Vagina (tissue), 2 donors: ENCODE measurements at regions not wholly inside any gene's neighbourhood (a gene's known extent, or its start where the extent isn't known, plus 50 kb on each side); places are given as distances from the start of the nearest gene placed in this dataset.

ENCODE experiments used
- DNase-seq, 2 donors: peaks; one replicate each; pipeline ENCODE4 v3.0.0-alpha.2; 2017; ENCODE audit errors: extremely low spot score in 2 of 2
- H3K27ac ChIP-seq: fragments of 200-600 bp; sonication (generic); one replicate; pipeline ENCODE4 v1.5.1; 2019
- H3K27me3 ChIP-seq: fragments of 200-600 bp; sonication (generic); one replicate; pipeline ENCODE4 v1.5.1; 2019
- H3K36me3 ChIP-seq, 2 donors: fragments of 200-600 bp; sonication (generic); one replicate each; pipeline ENCODE4 v1.5.1; 2017 to 2019
- H3K4me1 ChIP-seq: fragments of 200-600 bp; sonication (generic); one replicate; pipeline ENCODE4 v1.5.1; 2019
- H3K4me3 ChIP-seq, 2 donors: fragments of 200-600 bp; sonication (generic); 1 replicate in 1 of 2; 2 replicates in 1 of 2; pipeline ENCODE4 v1.5.1; 2016 to 2019
- H3K9me3 ChIP-seq: fragments of 200-600 bp; sonication (generic); one replicate; pipeline ENCODE4 v1.5.1; 2019
- CTCF ChIP-seq, 3 experiments: fragments of 450-650 bp in 2 of 3; fragments of 200-600 bp in 1 of 3; sonication (generic) in 1 of 3; IDR thresholded peaks; one replicate each; pipeline ENCODE4 v1.5.1; 2017 to 2019; ENCODE audit warnings: antibody characterized with exemption in 3 of 3, mild to moderate bottlenecking in 2 of 3, moderate library complexity in 2 of 3
- POLR2A ChIP-seq, 2 donors: fragments of 450-650 bp; IDR thresholded peaks; one replicate each; pipeline ENCODE4 v1.6.1; 2017; ENCODE audit warnings: antibody characterized with exemption in 2 of 2, mild to moderate bottlenecking in 2 of 2, moderate library complexity in 2 of 2
- POLR2AphosphoS5 ChIP-seq, 2 donors: sonication (generic); formaldehyde crosslinking; IDR thresholded peaks; one replicate each; pipeline ENCODE4 v1.9.0; 2017; ENCODE audit warnings: antibody characterized with exemption in 2 of 2, mild to moderate bottlenecking in 2 of 2, low read depth in 1 of 2; ENCODE audit not compliant: insufficient read depth in 1 of 2
- intact Hi-C: fragments of 100-400 bp; cut with DNase I; formaldehyde crosslinking; loops from one replicate; pipeline ENCODE4 v1.15.1; 2023

DNA sequence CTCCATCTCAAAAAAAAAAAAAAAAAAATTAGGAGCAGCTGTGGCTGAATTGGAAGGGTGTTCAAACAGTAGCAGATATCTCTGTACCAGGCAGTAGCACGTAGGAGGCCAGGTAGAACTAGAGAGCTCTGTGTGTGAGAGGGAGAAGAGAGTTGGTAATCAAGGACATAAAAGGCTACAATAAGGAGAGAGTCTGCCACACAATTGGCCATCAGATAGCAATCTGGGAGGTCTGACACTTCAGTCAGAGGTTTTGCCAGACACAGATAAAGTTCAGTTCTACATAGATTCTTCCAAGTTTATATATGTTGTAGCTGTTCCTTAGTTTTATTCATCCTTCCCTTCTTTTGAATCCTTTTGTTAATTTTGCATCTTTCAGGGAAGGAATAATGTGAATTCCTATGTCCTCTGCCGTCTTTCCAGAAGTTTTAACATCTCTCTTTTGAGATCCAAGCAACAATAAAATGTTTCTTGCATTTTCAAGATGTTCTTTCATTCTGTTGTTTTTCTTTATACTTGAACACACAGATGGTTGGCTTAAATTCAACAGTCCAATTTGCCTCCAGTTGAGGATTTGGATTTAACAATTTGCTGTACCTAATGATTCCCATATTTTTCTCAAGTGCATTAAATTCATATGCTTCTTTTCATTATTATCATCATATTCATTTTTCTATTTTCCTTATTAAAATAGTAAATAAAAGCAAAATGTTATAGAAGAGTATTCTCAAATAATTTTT, 600.3 kb upstream of the GCFC2 start:
- intact Hi-C loops: no loop called here
- no peaks in the 10 kb centered on the region for H3K4me1 ChIP-seq
- H3K27ac ChIP-seq: no peak overlapping the region
- H3K27me3 ChIP-seq: no peaks in the 10 kb centered on the region
- DNase-seq: no peak
- no peak for TF ChIP-seq CTCF (IDR thresholded peaks at IDR 0.05)
- TF ChIP-seq POLR2A (IDR thresholded peaks at IDR 0.05): no peak
- TF ChIP-seq POLR2AphosphoS5 (IDR thresholded peaks at IDR 0.05; ENCODE audit: insufficient read depth in 1 of 2, low read depth in 1 of 2): no peak
- H3K36me3 ChIP-seq: no peaks in the 10 kb centered on the region
- no peak overlapping the region for H3K4me3 ChIP-seq
- H3K9me3 ChIP-seq: no peaks in the 10 kb centered on the region

- no peak for DNase-seq
- no peak for TF ChIP-seq POLR2AphosphoS5 (IDR thresholded peaks at IDR 0.05; ENCODE audit: insufficient read depth in 1 of 2, low read depth in 1 of 2)
- no peak for TF ChIP-seq CTCF (IDR thresholded peaks at IDR 0.05)
- no peak for TF ChIP-seq POLR2A (IDR thresholded peaks at IDR 0.05)
- intact Hi-C loops: no loop called here
- Histone ChIP-seq H3K4me1 (no peaks in the 10 kb centered on the region), H3K4me3 (no peak overlapping the region), H3K27ac (no peak overlapping the region), H3K27me3 (no peaks in the 10 kb centered on the region), H3K9me3 (no peaks in the 10 kb centered on the region), H3K36me3 (no peaks in the 10 kb centered on the region)
Measured at GRCh38 chr2:76307495-76307894, 596.8 kb upstream of the GCFC2 start.

- Histone ChIP-seq H3K27me3 (no peaks in the 10 kb centered on the region), H3K27ac (no peak overlapping the region), H3K9me3 (no peaks in the 10 kb centered on the region), H3K4me3 (no peak overlapping the region), H3K4me1 (no peaks in the 10 kb centered on the region), H3K36me3 (no peaks in the 10 kb centered on the region)
- no peak for DNase-seq
- intact Hi-C loops: no loop called here
- no peak for TF ChIP-seq POLR2A (IDR thresholded peaks at IDR 0.05)
- no peak for TF ChIP-seq POLR2AphosphoS5 (IDR thresholded peaks at IDR 0.05; ENCODE audit: insufficient read depth in 1 of 2, low read depth in 1 of 2)
- no peak for TF ChIP-seq CTCF (IDR thresholded peaks at IDR 0.05)
Measured at GRCh38 chr2:76298041-76298440, 587.3 kb upstream of the GCFC2 start.

DNA sequence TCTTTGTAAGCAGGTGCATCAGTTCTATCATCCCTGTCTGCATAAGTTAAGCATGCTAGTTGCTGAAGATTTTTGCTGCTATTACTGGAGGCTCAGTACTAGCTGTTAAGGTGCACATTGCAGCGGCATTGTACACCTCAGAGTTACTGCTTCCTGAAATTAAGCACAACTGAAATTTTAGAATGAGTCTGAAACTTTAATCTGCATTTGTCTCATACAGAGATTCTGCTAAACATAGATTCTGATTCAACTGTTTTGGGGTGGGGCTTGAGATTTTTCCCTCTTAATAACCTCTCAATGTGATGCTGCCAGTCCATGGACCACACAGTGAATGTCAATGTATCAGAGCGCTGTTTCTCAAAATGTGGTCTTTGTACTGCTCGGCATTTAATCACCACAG, 585.7 kb upstream of the GCFC2 start:
- no peaks in the 10 kb centered on the region for H3K27me3 ChIP-seq
- no peaks in the 10 kb centered on the region for H3K4me1 ChIP-seq
- TF ChIP-seq POLR2AphosphoS5 (IDR thresholded peaks at IDR 0.05; ENCODE audit: insufficient read depth in 1 of 2, low read depth in 1 of 2) (no peak), CTCF (IDR thresholded peaks at IDR 0.05) (no peak), POLR2A (IDR thresholded peaks at IDR 0.05) (no peak)
- no peaks in the 10 kb centered on the region for H3K36me3 ChIP-seq
- H3K27ac ChIP-seq: no peak overlapping the region
- H3K4me3 ChIP-seq: no peak overlapping the region
- intact Hi-C loops: no loop called here
- no peaks in the 10 kb centered on the region for H3K9me3 ChIP-seq
- DNase-seq: no peak

DNA sequence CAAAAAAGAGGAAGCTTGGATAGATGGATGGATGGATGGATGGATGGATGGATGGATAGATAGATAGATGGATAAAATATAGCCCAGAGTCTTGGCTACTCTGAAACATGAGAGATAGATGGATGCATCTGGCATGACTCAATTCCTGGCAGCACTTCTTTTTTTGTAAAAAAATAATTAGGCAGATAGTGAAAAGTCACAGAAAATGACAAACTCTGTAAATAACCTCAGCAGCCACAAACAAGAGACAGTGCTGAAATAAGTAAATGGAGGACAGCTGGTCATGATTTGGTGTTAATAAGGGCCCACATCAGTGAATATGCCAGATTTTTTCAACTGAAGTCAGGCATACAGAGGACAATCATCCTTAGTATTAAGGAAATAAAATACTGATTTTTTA, 585.0 kb upstream of the GCFC2 start:
- Histone ChIP-seq H3K9me3 (no peaks in the 10 kb centered on the region), H3K4me1 (no peaks in the 10 kb centered on the region)
- TF ChIP-seq POLR2AphosphoS5 (IDR thresholded peaks at IDR 0.05; ENCODE audit: insufficient read depth in 1 of 2, low read depth in 1 of 2): no peak
- TF ChIP-seq CTCF (IDR thresholded peaks at IDR 0.05): no peak

More for the DNA sequence above, 585.0 kb upstream of the GCFC2 start:
- Histone ChIP-seq H3K36me3 (no peaks in the 10 kb centered on the region), H3K27me3 (no peaks in the 10 kb centered on the region), H3K4me3 (no peak overlapping the region), H3K27ac (no peak overlapping the region)
- DNase-seq: no peak
- intact Hi-C loops: no loop called here
